OCI-LY1 (cell line): ENCODE measurements at regions not wholly inside any gene's neighbourhood (a gene's known extent, or its start where the extent isn't known, plus 50 kb on each side); places are given as distances from the start of the nearest gene placed in this dataset.

ENCODE experiments used
- H2AFZ ChIP-seq: fragments of 200-600 bp; sonication (generic), shearing (Covaris generic); 2 replicates; pipeline ENCODE4 v1.6.0; 2014; ENCODE audit warnings: antibody characterized with exemption, mild to moderate bottlenecking, low read length
- H3F3A ChIP-seq: fragments of 200-600 bp; sonication (generic), shearing (Covaris generic); 2 replicates; pipeline ENCODE4 v1.6.0; 2014; ENCODE audit warnings: mild to moderate bottlenecking, antibody characterized with exemption, low read length, moderate library complexity; ENCODE audit not compliant: insufficient read depth
- H3K27ac ChIP-seq: fragments of 200-600 bp; sonication (generic); 2 replicates; pipeline ENCODE4 v1.5.1; 2014; ENCODE audit warnings: low read length, mixed run types, mild to moderate bottlenecking, low read depth; ENCODE audit not compliant: poor library complexity, severe bottlenecking
- H3K27me3 ChIP-seq: fragments of 200-600 bp; sonication (generic); 2 replicates; pipeline ENCODE4 v1.6.0; 2014; ENCODE audit warnings: antibody characterized with exemption, mild to moderate bottlenecking, low read length, moderate library complexity; ENCODE audit not compliant: insufficient read depth
- H3K36me3 ChIP-seq: fragments of 200-600 bp; sonication (generic); 2 replicates; pipeline ENCODE4 v1.6.1; 2014; ENCODE audit warnings: mild to moderate bottlenecking, antibody characterized with exemption, low read length, moderate library complexity, mixed read lengths; ENCODE audit not compliant: insufficient read depth
- H3K4me1 ChIP-seq: fragments of 200-600 bp; sonication (generic); 2 replicates; pipeline ENCODE4 v1.5.1; 2014; ENCODE audit warnings: mild to moderate bottlenecking, low read length, moderate library complexity; ENCODE audit not compliant: insufficient read depth, severe bottlenecking
- H3K4me2 ChIP-seq: fragments of 200-600 bp; sonication (generic), shearing (Covaris generic); 2 replicates; pipeline ENCODE4 v1.6.1; 2014; ENCODE audit warnings: low read length
- H3K4me3 ChIP-seq: fragments of 200-600 bp; sonication (generic); 2 replicates; pipeline ENCODE4 v1.5.1; 2014; ENCODE audit warnings: low read length, low read depth, mild to moderate bottlenecking, mixed read lengths; ENCODE audit not compliant: poor library complexity, severe bottlenecking
- H3K79me2 ChIP-seq: fragments of 200-600 bp; shearing (Covaris generic); 2 replicates; pipeline ENCODE4 v1.6.1; 2016; ENCODE audit warnings: mixed run types, low read length, mixed read lengths; ENCODE audit not compliant: insufficient read depth
- H3K9ac ChIP-seq: fragments of 200-600 bp; sonication (generic), shearing (Covaris generic); 2 replicates; pipeline ENCODE4 v1.6.1; 2014; ENCODE audit warnings: mild to moderate bottlenecking, low read length, mixed read lengths
- H3K9me2 ChIP-seq: fragments of 200-600 bp; sonication (generic), shearing (Covaris generic); 2 replicates; pipeline ENCODE4 v1.6.1; 2014; ENCODE audit warnings: low read depth, mild to moderate bottlenecking, low read length, mixed read lengths
- H3K9me3 ChIP-seq: fragments of 200-600 bp; shearing (Covaris generic); 2 replicates; pipeline ENCODE4 v1.6.1; 2014; ENCODE audit warnings: low read length, mixed read lengths
- H4K20me1 ChIP-seq: fragments of 200-600 bp; sonication (generic), shearing (Covaris generic); 2 replicates; pipeline ENCODE4 v1.6.0; 2016; ENCODE audit warnings: mild to moderate bottlenecking, low read length; ENCODE audit not compliant: insufficient read depth
- EZH2 ChIP-seq: fragments of 200-600 bp; sonication (generic), shearing (Covaris generic); IDR thresholded peaks from 2 replicates; pipeline ENCODE4 v1.8.0; 2017; ENCODE audit warnings: borderline replicate concordance, mixed run types, mild to moderate bottlenecking, antibody characterized with exemption, low read length, moderate library complexity, mixed read lengths
- TF ChIP-seq, protein P1 (sequence below): fragments of 200-600 bp; sonication (generic), shearing (Covaris generic); IDR thresholded peaks from 2 replicates; pipeline ENCODE4 v1.5.1; 2017; ENCODE audit warnings: mild to moderate bottlenecking, antibody characterized with exemption, low read length, moderate library complexity, mixed read lengths

DNA sequence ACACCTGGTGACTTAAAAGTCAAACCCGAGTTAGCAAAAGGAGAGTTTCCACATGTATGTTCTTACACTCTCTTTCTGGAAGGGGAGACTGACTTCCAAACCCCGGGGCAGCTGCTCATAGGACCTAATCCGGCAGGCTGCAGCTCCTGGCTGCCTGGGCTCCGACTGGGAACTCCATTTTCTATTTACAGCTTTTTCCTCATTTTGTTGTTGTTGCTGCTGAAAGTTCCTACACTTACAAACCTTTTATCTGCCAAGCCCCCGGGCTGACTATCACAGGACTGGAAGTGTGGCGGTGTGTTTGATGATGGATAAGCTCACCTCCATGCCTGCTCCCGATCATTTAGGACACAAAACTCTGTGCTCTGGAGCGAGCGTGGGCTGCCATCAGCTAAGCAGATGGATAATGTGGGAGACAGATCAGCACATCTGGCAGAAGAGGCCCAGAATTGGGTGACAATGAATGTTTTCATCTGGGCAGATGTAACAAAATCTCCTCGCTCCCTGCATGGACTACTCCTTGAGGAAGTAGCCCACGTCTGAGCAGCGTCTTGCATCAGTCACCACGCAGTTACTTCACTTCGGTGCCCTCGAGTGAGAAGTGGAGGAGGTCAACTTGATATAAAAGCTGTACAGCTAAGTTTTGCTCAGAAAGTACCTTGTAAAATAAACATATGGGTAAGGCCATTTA lies 114.4 kb upstream of the COPS8 start:
- Histone ChIP-seq H3K9me3 (no peaks in the 10 kb centered on the region), H4K20me1 (no peaks in the 10 kb centered on the region), H3K4me1 (peaks cover 28% of the 10 kb centered on the region), H3K27ac (no peak overlapping the region), H3K27me3 (no peaks in the 10 kb centered on the region; the same call in 1 of the 2 replicates), H3K79me2 (no peaks in the 10 kb centered on the region), H3K9me2 (no peaks in the 10 kb centered on the region), H2AFZ (no peak overlapping the region), H3K36me3 (no peaks in the 10 kb centered on the region), H3K4me2 (no peak overlapping the region), H3K4me3 (no peak overlapping the region), H3K9ac (no peak overlapping the region), H3F3A (no peaks in the 10 kb centered on the region)
- no peak for TF ChIP-seq EZH2
- TF ChIP-seq, protein P1, sequence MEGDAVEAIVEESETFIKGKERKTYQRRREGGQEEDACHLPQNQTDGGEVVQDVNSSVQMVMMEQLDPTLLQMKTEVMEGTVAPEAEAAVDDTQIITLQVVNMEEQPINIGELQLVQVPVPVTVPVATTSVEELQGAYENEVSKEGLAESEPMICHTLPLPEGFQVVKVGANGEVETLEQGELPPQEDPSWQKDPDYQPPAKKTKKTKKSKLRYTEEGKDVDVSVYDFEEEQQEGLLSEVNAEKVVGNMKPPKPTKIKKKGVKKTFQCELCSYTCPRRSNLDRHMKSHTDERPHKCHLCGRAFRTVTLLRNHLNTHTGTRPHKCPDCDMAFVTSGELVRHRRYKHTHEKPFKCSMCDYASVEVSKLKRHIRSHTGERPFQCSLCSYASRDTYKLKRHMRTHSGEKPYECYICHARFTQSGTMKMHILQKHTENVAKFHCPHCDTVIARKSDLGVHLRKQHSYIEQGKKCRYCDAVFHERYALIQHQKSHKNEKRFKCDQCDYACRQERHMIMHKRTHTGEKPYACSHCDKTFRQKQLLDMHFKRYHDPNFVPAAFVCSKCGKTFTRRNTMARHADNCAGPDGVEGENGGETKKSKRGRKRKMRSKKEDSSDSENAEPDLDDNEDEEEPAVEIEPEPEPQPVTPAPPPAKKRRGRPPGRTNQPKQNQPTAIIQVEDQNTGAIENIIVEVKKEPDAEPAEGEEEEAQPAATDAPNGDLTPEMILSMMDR, result no peak

DNA sequence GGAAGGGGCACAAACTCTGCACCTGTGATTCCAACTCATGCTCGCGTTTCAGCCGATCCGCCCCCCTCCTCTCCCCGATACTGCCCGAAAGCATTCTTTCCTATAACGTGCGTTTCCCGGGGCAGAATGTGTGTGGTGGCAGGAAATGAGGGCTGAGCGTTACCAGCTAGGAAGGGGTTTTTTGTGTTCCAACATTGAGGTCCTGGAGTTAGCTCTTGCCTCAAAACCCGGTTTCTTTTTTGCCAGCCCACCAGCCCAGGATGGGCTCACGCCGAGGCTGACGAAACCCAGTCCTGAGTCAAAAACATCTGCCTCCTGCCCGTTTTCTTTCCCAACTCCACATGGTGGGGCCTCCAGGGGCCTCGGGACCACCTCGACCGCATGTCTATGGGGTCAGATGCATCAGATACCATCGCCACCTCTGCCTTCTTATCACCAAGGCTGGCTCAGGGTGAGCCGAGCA lies 113.7 kb upstream of the COPS8 start:
- Histone ChIP-seq H3K36me3 (no peaks in the 10 kb centered on the region), H3K27ac (no peak overlapping the region), H3K9me3 (no peaks in the 10 kb centered on the region), H3K27me3 (no peaks in the 10 kb centered on the region; the same call in 1 of the 2 replicates), H3K9ac (no peak overlapping the region), H3K4me3 (no peak overlapping the region), H4K20me1 (no peaks in the 10 kb centered on the region), H3K9me2 (no peaks in the 10 kb centered on the region), H2AFZ (no peak overlapping the region), H3K79me2 (no peaks in the 10 kb centered on the region), H3K4me2 (no peak overlapping the region), H3F3A (no peaks in the 10 kb centered on the region), H3K4me1 (peaks cover 28% of the 10 kb centered on the region)
- TF ChIP-seq, protein P1, result no peak
- TF ChIP-seq EZH2, result no peak

DNA sequence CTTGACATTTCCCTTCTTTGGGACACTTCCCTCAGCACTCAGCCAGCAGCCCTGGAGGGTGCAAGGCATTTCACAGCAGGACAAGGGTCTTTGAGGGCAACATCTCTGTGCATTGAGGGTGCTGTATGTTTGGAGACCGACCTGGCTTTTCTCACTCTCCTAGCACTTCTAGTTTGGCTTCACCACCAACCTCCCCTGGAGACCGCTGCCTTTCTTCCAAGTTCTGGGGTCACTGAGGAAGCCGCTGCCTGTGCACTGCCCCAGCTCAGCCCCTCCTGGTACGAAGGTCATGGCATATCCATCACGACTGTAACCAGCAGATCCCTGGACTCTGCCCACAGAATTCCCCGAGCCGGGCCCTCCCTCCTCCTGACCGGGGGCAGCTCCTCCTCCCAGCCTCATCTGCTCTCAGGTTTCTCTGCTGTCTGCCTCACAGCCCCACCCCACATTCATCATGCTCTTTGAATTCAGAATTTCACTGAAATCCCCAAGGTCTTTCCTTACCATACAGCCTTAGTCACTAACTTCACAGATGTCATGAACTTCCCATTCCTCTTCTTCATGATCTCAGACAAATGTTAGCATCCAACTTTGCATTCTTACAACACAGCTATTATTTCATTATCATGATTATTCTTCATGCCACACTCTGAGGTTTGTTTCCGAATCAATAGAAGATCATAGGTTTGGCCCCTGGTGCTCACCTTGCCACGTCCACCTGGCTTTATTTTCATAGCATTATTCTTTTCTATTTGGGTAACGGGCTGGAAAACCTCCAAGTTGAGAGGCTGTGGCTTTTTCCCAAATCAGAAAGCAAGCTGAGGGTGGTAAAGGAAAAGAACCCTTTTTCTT lies 113.0 kb upstream of the COPS8 start:
- H3K9me2 ChIP-seq, result no peaks in the 10 kb centered on the region
- no peaks in the 10 kb centered on the region for H4K20me1 ChIP-seq
- H3K79me2 ChIP-seq, result no peaks in the 10 kb centered on the region
- no peaks in the 10 kb centered on the region for H3F3A ChIP-seq
- no peak overlapping the region for H3K27ac ChIP-seq
- H3K4me2 ChIP-seq, result no peak overlapping the region; the same call in 1 of the 2 replicates
- no peak overlapping the region for H3K4me3 ChIP-seq
- no peak for TF ChIP-seq EZH2
- no peaks in the 10 kb centered on the region for H3K9me3 ChIP-seq
- no peak overlapping the region for H2AFZ ChIP-seq
- no peaks in the 10 kb centered on the region; the same call in 1 of the 2 replicates for H3K27me3 ChIP-seq
- H3K9ac ChIP-seq, result no peak overlapping the region
- H3K4me1 ChIP-seq, result peaks cover 28% of the 10 kb centered on the region
- no peaks in the 10 kb centered on the region for H3K36me3 ChIP-seq
